ENCODE measurements at regions not wholly inside any gene's neighbourhood (a gene's known extent, or its start where the extent isn't known, plus 50 kb on each side); places are given as distances from the start of the nearest gene placed in this dataset.

DNA sequence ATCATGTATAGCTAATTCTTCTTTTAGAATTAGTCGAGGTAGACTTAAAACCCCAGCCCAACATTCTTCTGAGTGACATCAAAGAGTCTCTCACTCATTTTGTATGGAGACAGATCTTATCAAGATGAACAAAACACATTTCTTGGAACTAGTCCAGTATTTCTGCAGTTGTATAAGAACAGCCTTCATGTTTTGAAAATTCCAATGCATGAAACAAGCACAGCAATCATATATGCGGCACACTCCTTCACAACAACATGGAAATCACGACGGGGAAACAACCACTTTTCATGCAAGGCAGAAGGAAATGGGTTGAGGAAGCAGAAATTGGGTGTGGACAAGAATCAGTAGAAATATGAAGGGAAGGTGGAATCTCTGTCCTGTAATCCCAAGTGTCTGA is 113.8 kb downstream of the PLK2 start:
- no peak overlapping the region for H3K4me3 ChIP-seq
- ATAC-seq (no peak), DNase-seq (no peak)
- H3K9me3 ChIP-seq = peaks cover 0 to 6% (median 0%) of the 10 kb centered on the region in 11 donors
- H3K36me3 ChIP-seq = no peaks in the 10 kb centered on the region
- no peaks in the 10 kb centered on the region for H3K27me3 ChIP-seq
- intact Hi-C loops (cut with DNase I) = no loop called here
- H3K27ac ChIP-seq = no peak overlapping the region
- H3K4me1 ChIP-seq = no peaks in the 10 kb centered on the region
- TF ChIP-seq, protein P1, sequence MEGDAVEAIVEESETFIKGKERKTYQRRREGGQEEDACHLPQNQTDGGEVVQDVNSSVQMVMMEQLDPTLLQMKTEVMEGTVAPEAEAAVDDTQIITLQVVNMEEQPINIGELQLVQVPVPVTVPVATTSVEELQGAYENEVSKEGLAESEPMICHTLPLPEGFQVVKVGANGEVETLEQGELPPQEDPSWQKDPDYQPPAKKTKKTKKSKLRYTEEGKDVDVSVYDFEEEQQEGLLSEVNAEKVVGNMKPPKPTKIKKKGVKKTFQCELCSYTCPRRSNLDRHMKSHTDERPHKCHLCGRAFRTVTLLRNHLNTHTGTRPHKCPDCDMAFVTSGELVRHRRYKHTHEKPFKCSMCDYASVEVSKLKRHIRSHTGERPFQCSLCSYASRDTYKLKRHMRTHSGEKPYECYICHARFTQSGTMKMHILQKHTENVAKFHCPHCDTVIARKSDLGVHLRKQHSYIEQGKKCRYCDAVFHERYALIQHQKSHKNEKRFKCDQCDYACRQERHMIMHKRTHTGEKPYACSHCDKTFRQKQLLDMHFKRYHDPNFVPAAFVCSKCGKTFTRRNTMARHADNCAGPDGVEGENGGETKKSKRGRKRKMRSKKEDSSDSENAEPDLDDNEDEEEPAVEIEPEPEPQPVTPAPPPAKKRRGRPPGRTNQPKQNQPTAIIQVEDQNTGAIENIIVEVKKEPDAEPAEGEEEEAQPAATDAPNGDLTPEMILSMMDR (IDR thresholded peaks at IDR 0.05) = no peak
- 70 to 78% methylated on average over 4 of the region's 4 CpGs for WGBS, 2 donors

DNA sequence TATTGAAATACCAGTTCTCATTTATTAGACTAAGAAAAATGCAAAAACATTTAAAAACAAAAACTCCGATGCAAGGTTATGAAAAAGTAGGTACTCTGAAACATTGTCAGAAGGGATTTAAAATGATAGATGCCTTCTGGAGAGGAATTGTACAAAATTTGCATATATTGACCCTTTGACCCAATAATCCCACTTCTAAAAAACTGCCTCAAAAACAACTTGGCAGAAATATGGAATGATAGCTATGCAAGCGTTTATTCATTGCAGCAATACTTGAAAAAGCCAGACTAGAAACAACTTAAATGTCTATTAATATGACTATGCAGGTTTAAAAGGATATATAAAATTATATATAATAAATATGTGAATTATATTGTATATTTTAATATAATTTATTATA is 118.4 kb downstream of the PLK2 start:
- Histone ChIP-seq H3K36me3 (no peaks in the 10 kb centered on the region), H3K4me3 (no peak overlapping the region), H3K9me3 (peaks cover 0 to 25% (median 0%) of the 10 kb centered on the region in 11 donors), H3K4me1 (no peaks in the 10 kb centered on the region), H3K27me3 (no peaks in the 10 kb centered on the region), H3K27ac (no peak overlapping the region)
- ATAC-seq (no peak), DNase-seq (no peak)
- 92 to 98% methylated on average over 2 of the region's 2 CpGs for WGBS, 2 donors
- intact Hi-C loops (cut with DNase I) = no loop called here
- TF ChIP-seq, protein P1 (IDR thresholded peaks at IDR 0.05) = no peak

DNA sequence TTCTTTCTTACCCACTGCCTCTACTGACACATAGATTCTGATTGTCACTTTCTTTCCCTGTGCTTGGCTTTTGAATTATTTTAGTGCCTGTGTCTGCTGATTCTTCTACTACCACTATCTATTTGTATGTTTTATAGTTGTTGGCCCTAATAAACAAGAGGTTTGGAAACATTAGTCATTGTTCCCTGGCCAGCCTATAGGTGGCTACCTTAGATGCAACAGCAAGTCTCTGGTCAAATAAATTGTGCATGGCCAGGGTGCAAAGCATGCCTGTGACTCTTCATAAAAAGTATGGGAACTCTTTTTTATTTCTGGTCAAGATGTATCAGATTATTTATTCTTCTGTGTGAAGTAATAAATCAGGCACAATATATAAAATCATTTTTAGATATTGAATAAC is 124.4 kb downstream of the PLK2 start:
- ATAC-seq = no peak
- peaks cover 0 to 25% (median 0%) of the 10 kb centered on the region in 11 donors for H3K9me3 ChIP-seq
- no peaks in the 10 kb centered on the region for H3K4me1 ChIP-seq
- H3K36me3 ChIP-seq = no peaks in the 10 kb centered on the region
- TF ChIP-seq, protein P1 (IDR thresholded peaks at IDR 0.05) = peak in 2 of 9 donors; percentile 13 to 15
- H3K4me3 ChIP-seq = no peak overlapping the region
- no peaks in the 10 kb centered on the region for H3K27me3 ChIP-seq
- intact Hi-C loops (cut with DNase I) = loop anchor here in 1 of 10 donors (10.0 kb wide), 1 partner anchor 119 kb away; no protein-coding TSS in a partner anchor
- H3K27ac ChIP-seq = no peak overlapping the region
- no peak for DNase-seq

DNA sequence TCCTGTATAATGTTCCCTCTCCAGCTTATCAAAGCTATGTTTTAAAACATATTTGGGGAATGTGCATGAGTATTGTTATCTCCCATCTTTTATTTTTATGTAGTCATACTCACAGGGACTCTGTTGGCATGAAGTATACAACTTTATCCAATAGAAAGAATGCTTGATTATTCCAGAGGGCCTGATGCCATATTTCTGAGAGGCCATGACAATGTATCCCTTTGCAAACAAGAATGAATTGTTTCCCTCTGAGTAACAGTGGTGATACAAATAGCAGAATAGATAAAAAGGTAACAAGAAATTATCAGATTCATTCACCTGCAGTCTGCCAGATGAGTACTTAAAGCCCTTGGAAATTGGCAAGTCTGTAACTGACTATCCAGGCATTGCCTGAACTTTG is 125.9 kb downstream of the PLK2 start:
- DNase-seq = no peak
- TF ChIP-seq, protein P1 (IDR thresholded peaks at IDR 0.05) = no peak
- intact Hi-C loops (cut with DNase I) = loop anchor here in 1 of 10 donors (10.0 kb wide), 1 partner anchor 121 kb away; no protein-coding TSS in a partner anchor
- no peaks in the 10 kb centered on the region for H3K27me3 ChIP-seq
- peaks cover 0 to 25% (median 0%) of the 10 kb centered on the region in 11 donors for H3K9me3 ChIP-seq
- peak in 1 of 8 donors; percentile 53 for ATAC-seq
- H3K36me3 ChIP-seq = no peaks in the 10 kb centered on the region
- H3K4me1 ChIP-seq = no peaks in the 10 kb centered on the region
- no peak overlapping the region for H3K4me3 ChIP-seq
- H3K27ac ChIP-seq = no peak overlapping the region
